ENCODE measurements at regions not wholly inside any gene's neighbourhood (a gene's known extent, or its start where the extent isn't known, plus 50 kb on each side); places are given as distances from the start of the nearest gene placed in this dataset.

DNA sequence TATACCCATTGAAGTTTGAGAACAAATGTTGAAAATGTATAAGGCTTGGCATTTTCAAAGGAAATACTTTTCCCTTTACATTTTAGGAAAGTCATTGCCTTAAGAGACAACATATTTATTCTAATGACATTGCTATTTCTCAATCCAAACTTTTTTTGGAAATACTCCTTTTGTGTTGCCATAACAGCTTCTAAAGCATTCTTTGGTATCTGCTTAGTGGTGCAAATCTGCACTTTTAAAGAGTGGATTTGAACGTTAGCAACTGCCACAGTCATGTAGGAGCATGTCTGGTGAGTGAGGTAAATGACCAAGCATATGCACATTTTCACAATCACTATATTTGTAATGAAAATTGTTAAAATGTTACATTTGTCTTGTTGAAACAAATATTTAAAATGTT, 124.4 kb upstream of the GORAB start:
- TF ChIP-seq, protein P1, sequence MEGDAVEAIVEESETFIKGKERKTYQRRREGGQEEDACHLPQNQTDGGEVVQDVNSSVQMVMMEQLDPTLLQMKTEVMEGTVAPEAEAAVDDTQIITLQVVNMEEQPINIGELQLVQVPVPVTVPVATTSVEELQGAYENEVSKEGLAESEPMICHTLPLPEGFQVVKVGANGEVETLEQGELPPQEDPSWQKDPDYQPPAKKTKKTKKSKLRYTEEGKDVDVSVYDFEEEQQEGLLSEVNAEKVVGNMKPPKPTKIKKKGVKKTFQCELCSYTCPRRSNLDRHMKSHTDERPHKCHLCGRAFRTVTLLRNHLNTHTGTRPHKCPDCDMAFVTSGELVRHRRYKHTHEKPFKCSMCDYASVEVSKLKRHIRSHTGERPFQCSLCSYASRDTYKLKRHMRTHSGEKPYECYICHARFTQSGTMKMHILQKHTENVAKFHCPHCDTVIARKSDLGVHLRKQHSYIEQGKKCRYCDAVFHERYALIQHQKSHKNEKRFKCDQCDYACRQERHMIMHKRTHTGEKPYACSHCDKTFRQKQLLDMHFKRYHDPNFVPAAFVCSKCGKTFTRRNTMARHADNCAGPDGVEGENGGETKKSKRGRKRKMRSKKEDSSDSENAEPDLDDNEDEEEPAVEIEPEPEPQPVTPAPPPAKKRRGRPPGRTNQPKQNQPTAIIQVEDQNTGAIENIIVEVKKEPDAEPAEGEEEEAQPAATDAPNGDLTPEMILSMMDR (IDR thresholded peaks at IDR 0.05): no peak
- TF ChIP-seq POLR2A (IDR thresholded peaks at IDR 0.05): no peak
- Histone ChIP-seq H3K27me3 (no peaks in the 10 kb centered on the region), H3K36me3 (no peaks in the 10 kb centered on the region), H3K4me1 (peaks cover 0 to 2% (median 0%) of the 10 kb centered on the region in 3 donors), H3K27ac (no peak overlapping the region), H3K9me3 (no peaks in the 10 kb centered on the region), H3K4me3 (no peak overlapping the region)
- 35 to 38% methylated on average over 1 of the region's 1 CpG for WGBS, 2 donors
- intact Hi-C loops (cut with DNase I): no loop called here
- no peak for DNase-seq

GRCh38 chr1:170410401-170411166, 121.4 kb upstream of the GORAB start:
- Histone ChIP-seq H3K4me1 (peaks cover 0 to 5% (median 3%) of the 10 kb centered on the region in 3 donors), H3K36me3 (no peaks in the 10 kb centered on the region), H3K4me3 (no peak overlapping the region), H3K27me3 (no peaks in the 10 kb centered on the region), H3K9me3 (no peaks in the 10 kb centered on the region), H3K27ac (peak overlapping the region in 2 of 4 donors; percentile 25 to 42)
- intact Hi-C loops (cut with DNase I): no loop called here
- DNase-seq: no peak
- 57 to 79% methylated on average over 2 of the region's 2 CpGs for WGBS, 2 donors
- no peak for TF ChIP-seq POLR2A (IDR thresholded peaks at IDR 0.05)
- TF ChIP-seq, protein P1 (IDR thresholded peaks at IDR 0.05): no peak

GRCh38 chr1:170414989-170415709, 116.8 kb upstream of the GORAB start:
- Histone ChIP-seq H3K4me3 (no peak overlapping the region), H3K9me3 (no peaks in the 10 kb centered on the region), H3K27ac (peak overlapping the region in 3 of 4 donors; percentile 37 to 38 (median 37)), H3K27me3 (no peaks in the 10 kb centered on the region), H3K36me3 (no peaks in the 10 kb centered on the region), H3K4me1 (peaks cover 0 to 7% (median 3%) of the 10 kb centered on the region in 3 donors)
- intact Hi-C loops (cut with DNase I): no loop called here
- TF ChIP-seq POLR2A (IDR thresholded peaks at IDR 0.05): no peak
- TF ChIP-seq, protein P1 (IDR thresholded peaks at IDR 0.05): no peak
- 41 to 49% methylated on average over 3 of the region's 3 CpGs for WGBS, 2 donors
- no peak for DNase-seq

DNA sequence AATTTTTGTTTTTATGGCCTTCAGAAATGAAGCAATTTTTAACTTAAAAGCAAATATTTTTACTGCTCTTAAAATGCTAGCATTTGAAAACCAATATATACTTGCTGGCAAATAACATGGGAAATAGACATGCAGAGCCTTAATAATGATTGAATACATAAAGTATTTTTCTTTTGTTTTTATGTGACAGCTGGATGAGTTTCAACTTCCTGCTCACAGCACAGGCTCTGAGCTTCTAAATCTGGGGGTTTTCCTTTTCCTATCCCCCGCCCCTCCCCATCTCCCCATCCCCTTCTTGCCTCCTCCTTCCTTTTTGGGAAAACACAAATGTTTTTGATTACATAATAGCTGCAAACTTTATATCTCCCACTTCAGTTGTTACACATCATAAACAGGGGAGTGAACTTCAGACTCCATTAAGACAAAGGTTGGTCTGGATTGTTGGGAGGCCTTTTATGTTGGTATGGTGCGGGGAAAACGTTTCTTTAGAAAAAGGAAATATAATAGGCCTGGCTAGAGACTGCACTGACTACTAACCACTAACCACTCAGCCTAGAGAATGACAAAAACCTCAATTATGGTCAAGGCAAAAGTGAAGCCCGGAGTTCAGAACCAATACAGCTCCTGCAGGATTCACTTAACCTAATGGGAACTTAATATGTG, 116.1 kb upstream of the GORAB start:
- no peak overlapping the region for H3K4me3 ChIP-seq
- TF ChIP-seq, protein P1 (IDR thresholded peaks at IDR 0.05): no peak
- TF ChIP-seq POLR2A (IDR thresholded peaks at IDR 0.05): no peak
- H3K36me3 ChIP-seq: no peaks in the 10 kb centered on the region
- H3K9me3 ChIP-seq: no peaks in the 10 kb centered on the region
- H3K4me1 ChIP-seq: peaks cover 0 to 7% (median 3%) of the 10 kb centered on the region in 3 donors
- intact Hi-C loops (cut with DNase I): no loop called here
- no peak for DNase-seq
- no peaks in the 10 kb centered on the region for H3K27me3 ChIP-seq
- 41 to 45% methylated on average over 4 of the region's 4 CpGs for WGBS, 2 donors
- H3K27ac ChIP-seq: peak overlapping the region in 2 of 4 donors; percentile 37 to 38

- WGBS, 2 donors: 17 to 33% methylated on average over 1 of the region's 1 CpG
- no peaks in the 10 kb centered on the region for H3K27me3 ChIP-seq
These were observed 107.6 kb upstream of the GORAB start for GRCh38 chr1:170424346-170424745.

More at GRCh38 chr1:170424346-170424745, 107.6 kb upstream of the GORAB start:
- TF ChIP-seq, protein P1 (IDR thresholded peaks at IDR 0.05): no peak
- TF ChIP-seq POLR2A (IDR thresholded peaks at IDR 0.05): no peak
- H3K36me3 ChIP-seq: no peaks in the 10 kb centered on the region
- no peaks in the 10 kb centered on the region for H3K4me1 ChIP-seq
- no peaks in the 10 kb centered on the region for H3K9me3 ChIP-seq
- no peak for DNase-seq
- H3K4me3 ChIP-seq: no peak overlapping the region
- no peak overlapping the region for H3K27ac ChIP-seq
- intact Hi-C loops (cut with DNase I): no loop called here
